GM12873 (cell line): ENCODE measurements at regions not wholly inside any gene's neighbourhood (a gene's known extent, or its start where the extent isn't known, plus 50 kb on each side); places are given as distances from the start of the nearest gene placed in this dataset.

Experiments used
- CTCF ChIP-seq: IDR thresholded peaks from 2 replicates; pipeline ENCODE4 v1.5.1; 2012; ENCODE audit warnings: low read depth, mild to moderate bottlenecking, moderate library complexity, low read length, control low read depth; ENCODE audit not compliant: insufficient read depth; ENCODE audit errors: missing control alignments

- no peak for TF ChIP-seq CTCF
Observed at GRCh38 chrX:63958134-63958865, 173.3 kb upstream of the ARHGEF9 start.

GRCh38 chrX:63935835-63936234, 150.8 kb upstream of the ARHGEF9 start:
- TF ChIP-seq CTCF, result no peak

- no peak for TF ChIP-seq CTCF
Observed at GRCh38 chrX:63934791-63935190, 149.8 kb upstream of the ARHGEF9 start.

- TF ChIP-seq CTCF, result no peak
Observed at GRCh38 chrX:63934160-63934559, 149.1 kb upstream of the ARHGEF9 start.

- no peak for TF ChIP-seq CTCF
Observed at GRCh38 chrX:63932907-63933306, 147.9 kb upstream of the ARHGEF9 start.

- TF ChIP-seq CTCF, result no peak
Observed at GRCh38 chrX:63932006-63932405, 147.0 kb upstream of the ARHGEF9 start.

- TF ChIP-seq CTCF, result peak; percentile 32
Observed at GRCh38 chrX:63930140-63930539, 145.1 kb upstream of the ARHGEF9 start.
